ENCODE measurements at regions not wholly inside any gene's neighbourhood (a gene's known extent, or its start where the extent isn't known, plus 50 kb on each side); places are given as distances from the start of the nearest gene placed in this dataset.

DNA sequence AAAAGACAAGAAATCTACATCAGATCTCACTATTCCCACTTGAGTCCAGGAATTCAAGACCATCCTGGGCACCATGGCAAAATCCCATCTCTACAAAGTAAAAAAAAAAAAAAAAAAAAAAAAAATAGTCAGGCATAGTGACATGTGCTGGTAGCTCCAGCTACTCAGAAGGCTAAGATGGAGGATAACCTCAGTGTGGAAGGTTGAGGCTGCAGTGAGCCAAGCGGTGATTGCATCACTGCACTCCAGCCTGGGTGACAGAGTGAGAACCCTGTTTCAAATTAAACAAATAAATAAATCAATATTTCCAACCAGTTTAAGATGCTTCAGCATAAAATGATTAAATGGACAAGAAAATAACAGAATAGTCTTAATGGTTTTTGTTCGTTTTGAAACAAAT is 197.4 kb downstream of the DSEL start (continued):
- TF ChIP-seq, protein P1, sequence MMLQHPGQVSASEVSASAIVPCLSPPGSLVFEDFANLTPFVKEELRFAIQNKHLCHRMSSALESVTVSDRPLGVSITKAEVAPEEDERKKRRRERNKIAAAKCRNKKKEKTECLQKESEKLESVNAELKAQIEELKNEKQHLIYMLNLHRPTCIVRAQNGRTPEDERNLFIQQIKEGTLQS (IDR thresholded peaks at IDR 0.05; ENCODE audit: insufficient read depth, low read depth, low read length), result no peak
- TF ChIP-seq KDM4A (IDR thresholded peaks at IDR 0.05; ENCODE audit: low read depth, low read length, severe bottlenecking), result no peak
- no peak for TF ChIP-seq GTF2F1 (IDR thresholded peaks at IDR 0.05; ENCODE audit: borderline replicate concordance, low read depth, low read length)
- TF ChIP-seq, protein P2, sequence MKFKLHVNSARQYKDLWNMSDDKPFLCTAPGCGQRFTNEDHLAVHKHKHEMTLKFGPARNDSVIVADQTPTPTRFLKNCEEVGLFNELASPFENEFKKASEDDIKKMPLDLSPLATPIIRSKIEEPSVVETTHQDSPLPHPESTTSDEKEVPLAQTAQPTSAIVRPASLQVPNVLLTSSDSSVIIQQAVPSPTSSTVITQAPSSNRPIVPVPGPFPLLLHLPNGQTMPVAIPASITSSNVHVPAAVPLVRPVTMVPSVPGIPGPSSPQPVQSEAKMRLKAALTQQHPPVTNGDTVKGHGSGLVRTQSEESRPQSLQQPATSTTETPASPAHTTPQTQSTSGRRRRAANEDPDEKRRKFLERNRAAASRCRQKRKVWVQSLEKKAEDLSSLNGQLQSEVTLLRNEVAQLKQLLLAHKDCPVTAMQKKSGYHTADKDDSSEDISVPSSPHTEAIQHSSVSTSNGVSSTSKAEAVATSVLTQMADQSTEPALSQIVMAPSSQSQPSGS (IDR thresholded peaks at IDR 0.05; ENCODE audit: low read length), result no peak

Data from H1 (cell line).